Panc1 (cell line): ENCODE measurements at regions not wholly inside any gene's neighbourhood (a gene's known extent, or its start where the extent isn't known, plus 50 kb on each side); places are given as distances from the start of the nearest gene placed in this dataset.

Experiments used
- ATAC-seq: fragments of 200-7000 bp; cut with Tn5 transposase; 2 replicates; pipeline ENCODE4 v1.9.1; 2020; ENCODE audit warnings: mild to moderate bottlenecking, moderate library complexity
- BruUV-seq: library from RNA; stranded (reverse); fragments of 400-500 nt; replicated peaks from 2 replicates; lab custom pipeline; 2021; lab: Mats Ljungman, UMichigan
- CTCF ChIA-PET: fragments of 300-600 bp; sonication (Branson Sonifier 250); formaldehyde crosslinking; loops from one replicate; lab custom pipeline; 2022; ENCODE audit warnings: antibody characterized with exemption; lab: Charles Lee
- POLR2A ChIA-PET: fragments of 300-600 bp; sonication (Branson Sonifier 250); formaldehyde crosslinking; loops from one replicate; lab custom pipeline; 2022; ENCODE audit warnings: antibody characterized with exemption; lab: Charles Lee
- DNase-seq: peaks from one replicate; pipeline ENCODE4 v3.0.0-alpha.2; 2010; ENCODE audit warnings: low read depth, low spot score
- H3K27ac ChIP-seq: 2 replicates; pipeline ENCODE4 v1.5.1; 2011; ENCODE audit warnings: mild to moderate bottlenecking, low read length, inconsistent platforms
- H3K27me3 ChIP-seq: fragments of 200-500 bp; sonication (Bioruptor generic); 2 replicates; pipeline ENCODE4 v1.6.0; 2014; ENCODE audit warnings: low read length, inconsistent platforms; ENCODE audit not compliant: control insufficient read depth, insufficient read depth
- H3K36me3 ChIP-seq: fragments of 200-500 bp; sonication (Bioruptor generic); 2 replicates; pipeline ENCODE4 v1.5.1; 2014; ENCODE audit warnings: inconsistent platforms, mild to moderate bottlenecking, low read length, moderate library complexity; ENCODE audit not compliant: control insufficient read depth, insufficient read depth
- H3K4me1 ChIP-seq: 2 replicates; pipeline ENCODE4 v1.5.1; 2011; ENCODE audit warnings: inconsistent platforms, mild to moderate bottlenecking, low read length, moderate library complexity; ENCODE audit not compliant: control insufficient read depth, insufficient read depth
- H3K4me3 ChIP-seq, 2 experiments: 2 replicates each; pipeline ENCODE4 v1.5.1; 2011 to 2012; ENCODE audit warnings: low read depth in 2 of 2, low read length in 2 of 2, mild to moderate bottlenecking in 2 of 2, inconsistent platforms in 1 of 2, moderate library complexity in 1 of 2
- H3K9me3 ChIP-seq: fragments of 200-500 bp; sonication (Bioruptor generic); 2 replicates; pipeline ENCODE4 v1.5.1; 2014; ENCODE audit warnings: low read depth, mild to moderate bottlenecking, inconsistent platforms, low read length, moderate library complexity; ENCODE audit not compliant: control insufficient read depth, insufficient read depth
- POLR2AphosphoS5 ChIP-seq: IDR thresholded peaks from 2 replicates; pipeline ENCODE4 v1.6.1; 2012; ENCODE audit warnings: mild to moderate bottlenecking, low read depth, low read length, moderate library complexity
- SIN3A ChIP-seq: IDR thresholded peaks from 2 replicates; pipeline ENCODE4 v1.6.1; 2012; ENCODE audit warnings: low read depth, mild to moderate bottlenecking, low read length, moderate library complexity, borderline replicate concordance; ENCODE audit not compliant: insufficient read depth
- TCF7L2 ChIP-seq: IDR thresholded peaks from 2 replicates; pipeline ENCODE4 v1.6.1; 2011; ENCODE audit warnings: mild to moderate bottlenecking, low read depth, low read length, inconsistent platforms
- in situ Hi-C: cut with HindIII; loops from 2 replicates; pipeline ENCODE4 v1.10.0; 2016; ENCODE audit warnings: low sequenced_read_pairs, low pct_unique_long_range_greater_than_20kb
- intact Hi-C: fragments of 100-400 bp; cut with micrococcal nuclease; formaldehyde crosslinking; loops from one replicate; pipeline ENCODE4 v1.10.0; 2022; ENCODE audit not compliant: unreplicated experiment
- TF ChIP-seq, protein P1 (sequence below): fragments of 450-650 bp; IDR thresholded peaks from 2 replicates; pipeline ENCODE4 v1.5.1; 2017; ENCODE audit warnings: mild to moderate bottlenecking
- TF ChIP-seq, protein P2 (sequence below), 2 experiments: IDR thresholded peaks; 2 replicates each; pipeline ENCODE4 v1.6.1; 2011 to 2012; ENCODE audit warnings: low read depth in 2 of 2, control low read depth in 1 of 2, low read length in 1 of 2, mild to moderate bottlenecking in 1 of 2, moderate library complexity in 1 of 2; ENCODE audit not compliant: insufficient read depth in 1 of 2

DNA sequence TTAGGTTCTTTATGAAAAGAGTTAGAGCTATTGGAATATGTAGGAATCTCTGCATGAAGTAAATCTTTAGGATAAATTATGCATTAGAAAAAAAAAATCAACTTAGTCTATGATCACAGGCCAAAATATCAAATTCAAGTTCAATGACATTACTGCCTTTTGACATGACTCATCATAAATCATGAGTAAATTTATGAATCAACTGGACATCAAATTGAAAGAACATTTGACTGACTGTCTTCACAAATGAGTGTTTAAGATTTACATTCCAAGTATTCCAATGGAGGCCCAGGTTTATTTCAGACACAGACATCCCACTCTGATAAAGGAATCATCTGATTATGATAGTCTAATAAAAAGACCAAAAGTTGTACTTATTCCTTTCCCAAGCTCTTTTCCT is 192.8 kb upstream of the TTC14 start:
- ATAC-seq = no peak
- ChIA-PET POLR2A (no interaction called here), CTCF (no interaction called here)
- intact Hi-C loops = no loop called here
- no peaks in the 10 kb centered on the region for H3K9me3 ChIP-seq
- no peak for DNase-seq
- no peaks in the 10 kb centered on the region for H3K4me1 ChIP-seq
- no TSS peak for BruUV-seq
- H3K27me3 ChIP-seq = no peaks in the 10 kb centered on the region
- no peak overlapping the region for H3K27ac ChIP-seq
- H3K4me3 ChIP-seq = no peak overlapping the region
- TF ChIP-seq TCF7L2 (no peak), POLR2AphosphoS5 (no peak), SIN3A (no peak)
- TF ChIP-seq, protein P1, sequence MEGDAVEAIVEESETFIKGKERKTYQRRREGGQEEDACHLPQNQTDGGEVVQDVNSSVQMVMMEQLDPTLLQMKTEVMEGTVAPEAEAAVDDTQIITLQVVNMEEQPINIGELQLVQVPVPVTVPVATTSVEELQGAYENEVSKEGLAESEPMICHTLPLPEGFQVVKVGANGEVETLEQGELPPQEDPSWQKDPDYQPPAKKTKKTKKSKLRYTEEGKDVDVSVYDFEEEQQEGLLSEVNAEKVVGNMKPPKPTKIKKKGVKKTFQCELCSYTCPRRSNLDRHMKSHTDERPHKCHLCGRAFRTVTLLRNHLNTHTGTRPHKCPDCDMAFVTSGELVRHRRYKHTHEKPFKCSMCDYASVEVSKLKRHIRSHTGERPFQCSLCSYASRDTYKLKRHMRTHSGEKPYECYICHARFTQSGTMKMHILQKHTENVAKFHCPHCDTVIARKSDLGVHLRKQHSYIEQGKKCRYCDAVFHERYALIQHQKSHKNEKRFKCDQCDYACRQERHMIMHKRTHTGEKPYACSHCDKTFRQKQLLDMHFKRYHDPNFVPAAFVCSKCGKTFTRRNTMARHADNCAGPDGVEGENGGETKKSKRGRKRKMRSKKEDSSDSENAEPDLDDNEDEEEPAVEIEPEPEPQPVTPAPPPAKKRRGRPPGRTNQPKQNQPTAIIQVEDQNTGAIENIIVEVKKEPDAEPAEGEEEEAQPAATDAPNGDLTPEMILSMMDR = no peak
- TF ChIP-seq, protein P2, sequence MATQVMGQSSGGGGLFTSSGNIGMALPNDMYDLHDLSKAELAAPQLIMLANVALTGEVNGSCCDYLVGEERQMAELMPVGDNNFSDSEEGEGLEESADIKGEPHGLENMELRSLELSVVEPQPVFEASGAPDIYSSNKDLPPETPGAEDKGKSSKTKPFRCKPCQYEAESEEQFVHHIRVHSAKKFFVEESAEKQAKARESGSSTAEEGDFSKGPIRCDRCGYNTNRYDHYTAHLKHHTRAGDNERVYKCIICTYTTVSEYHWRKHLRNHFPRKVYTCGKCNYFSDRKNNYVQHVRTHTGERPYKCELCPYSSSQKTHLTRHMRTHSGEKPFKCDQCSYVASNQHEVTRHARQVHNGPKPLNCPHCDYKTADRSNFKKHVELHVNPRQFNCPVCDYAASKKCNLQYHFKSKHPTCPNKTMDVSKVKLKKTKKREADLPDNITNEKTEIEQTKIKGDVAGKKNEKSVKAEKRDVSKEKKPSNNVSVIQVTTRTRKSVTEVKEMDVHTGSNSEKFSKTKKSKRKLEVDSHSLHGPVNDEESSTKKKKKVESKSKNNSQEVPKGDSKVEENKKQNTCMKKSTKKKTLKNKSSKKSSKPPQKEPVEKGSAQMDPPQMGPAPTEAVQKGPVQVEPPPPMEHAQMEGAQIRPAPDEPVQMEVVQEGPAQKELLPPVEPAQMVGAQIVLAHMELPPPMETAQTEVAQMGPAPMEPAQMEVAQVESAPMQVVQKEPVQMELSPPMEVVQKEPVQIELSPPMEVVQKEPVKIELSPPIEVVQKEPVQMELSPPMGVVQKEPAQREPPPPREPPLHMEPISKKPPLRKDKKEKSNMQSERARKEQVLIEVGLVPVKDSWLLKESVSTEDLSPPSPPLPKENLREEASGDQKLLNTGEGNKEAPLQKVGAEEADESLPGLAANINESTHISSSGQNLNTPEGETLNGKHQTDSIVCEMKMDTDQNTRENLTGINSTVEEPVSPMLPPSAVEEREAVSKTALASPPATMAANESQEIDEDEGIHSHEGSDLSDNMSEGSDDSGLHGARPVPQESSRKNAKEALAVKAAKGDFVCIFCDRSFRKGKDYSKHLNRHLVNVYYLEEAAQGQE (IDR thresholded peaks at IDR 0.05; ENCODE audit: insufficient read depth in 1 of 2, low read depth in 2 of 2, low read length in 1 of 2) = no peak
- in situ Hi-C loops = no loop called here
- no peaks in the 10 kb centered on the region for H3K36me3 ChIP-seq

DNA sequence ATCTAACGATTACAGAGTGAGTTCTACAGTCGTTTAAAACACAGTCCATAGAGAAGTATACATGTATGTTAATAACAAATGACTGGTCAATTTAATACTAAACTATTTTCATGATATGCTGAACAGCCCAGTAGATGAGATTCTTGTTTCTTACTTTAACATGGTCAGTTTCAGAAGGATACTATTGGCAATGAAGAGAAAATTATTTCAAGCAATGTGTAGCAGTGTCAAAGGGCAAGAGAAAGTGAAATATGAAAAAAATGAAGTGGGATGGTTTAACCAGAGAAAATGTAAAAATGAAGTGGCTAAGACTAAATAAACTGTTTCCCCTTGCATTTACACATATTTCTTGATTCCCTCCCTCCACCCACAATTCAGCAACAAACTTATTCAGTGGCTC is 192.1 kb upstream of the TTC14 start:
- DNase-seq (no peak), ATAC-seq (no peak)
- CTCF ChIA-PET = no interaction called here
- POLR2A ChIA-PET = no interaction called here
- Histone ChIP-seq H3K4me3 (no peak overlapping the region), H3K27me3 (no peaks in the 10 kb centered on the region), H3K27ac (no peak overlapping the region), H3K36me3 (no peaks in the 10 kb centered on the region), H3K4me1 (no peaks in the 10 kb centered on the region), H3K9me3 (no peaks in the 10 kb centered on the region)
- TF ChIP-seq, protein P1 = no peak
- no peak for TF ChIP-seq TCF7L2
- TF ChIP-seq, protein P2 (IDR thresholded peaks at IDR 0.05; ENCODE audit: insufficient read depth in 1 of 2, low read depth in 2 of 2, low read length in 1 of 2) = no peak
- TF ChIP-seq SIN3A = no peak
- no peak for TF ChIP-seq POLR2AphosphoS5
- in situ Hi-C loops = no loop called here
- intact Hi-C loops = no loop called here
- no TSS peak for BruUV-seq
